Fibroblast of pulmonary artery (primary cell): ENCODE measurements at regions not wholly inside any gene's neighbourhood (a gene's known extent, or its start where the extent isn't known, plus 50 kb on each side); places are given as distances from the start of the nearest gene placed in this dataset.

Experiments used
- DNase-seq: peaks from one replicate; pipeline ENCODE4 v3.0.0-alpha.2; 2010; ENCODE audit warnings: low read depth
- H3K4me3 ChIP-seq: replicated peaks from 2 replicates; pipeline ENCODE4 v1.5.1; 2011; ENCODE audit warnings: low read depth, mild to moderate bottlenecking, control low read depth, low read length, moderate library complexity
- CTCF ChIP-seq: IDR thresholded peaks from 2 replicates; pipeline ENCODE4 v1.5.1; 2011; ENCODE audit warnings: mild to moderate bottlenecking, control low read depth, low read length, inconsistent platforms; ENCODE audit errors: missing control alignments

DNA sequence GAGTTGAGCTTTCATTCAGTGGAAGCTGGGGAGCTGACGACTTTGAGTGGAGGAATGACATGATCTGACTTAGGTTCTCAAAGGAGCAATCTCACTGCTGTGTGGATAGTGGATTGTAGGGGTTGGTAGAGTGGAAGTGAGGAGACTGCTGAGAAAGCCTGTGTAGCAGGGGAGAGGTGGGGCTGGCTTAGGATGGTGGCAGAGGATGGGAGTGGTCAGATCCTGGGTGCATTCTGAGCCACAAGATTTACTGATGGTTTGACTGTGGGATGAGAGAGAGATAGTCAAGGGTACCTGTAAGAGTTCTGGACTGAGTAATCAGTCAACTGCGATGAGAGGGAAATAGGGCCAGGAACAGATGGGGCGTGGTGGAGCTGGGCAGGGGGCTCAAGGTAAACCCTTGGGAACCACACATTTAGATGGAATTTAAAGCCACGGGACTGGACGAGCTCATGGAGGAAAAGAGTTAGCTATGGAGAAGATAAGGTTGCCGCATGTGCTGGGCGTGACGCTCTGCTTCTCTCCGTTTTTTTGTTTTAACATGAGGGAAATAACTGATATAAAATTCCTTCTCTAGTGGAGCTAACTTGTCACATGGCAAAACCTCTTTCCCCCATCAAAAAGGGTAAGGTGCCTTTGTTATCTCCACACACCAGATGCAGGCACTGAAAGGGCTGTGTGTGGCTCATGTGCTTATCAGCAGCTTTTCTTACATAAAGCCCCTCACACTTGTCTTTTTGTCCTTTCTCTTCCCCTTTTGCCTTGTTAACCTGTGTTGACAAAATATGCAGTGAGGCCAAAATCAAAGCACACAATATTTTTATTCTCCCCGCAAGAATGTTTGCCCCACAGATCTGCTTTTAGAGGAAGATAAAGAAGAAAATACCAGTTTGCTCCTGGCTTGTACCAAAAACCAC lies 379.8 kb downstream of the TSN start:
- H3K4me3 ChIP-seq: no peak overlapping the region
- TF ChIP-seq CTCF: no peak
- no peak for DNase-seq

GRCh38 chr2:122136056-122136455 lies 380.6 kb downstream of the TSN start:
- TF ChIP-seq CTCF: peak; percentile 91
- peak; percentile 59 for DNase-seq
- no peak overlapping the region for H3K4me3 ChIP-seq

- no peak for DNase-seq
- H3K4me3 ChIP-seq: no peak overlapping the region
- TF ChIP-seq CTCF: no peak
Observed at GRCh38 chr2:122138561-122138960, 383.1 kb downstream of the TSN start.

DNA sequence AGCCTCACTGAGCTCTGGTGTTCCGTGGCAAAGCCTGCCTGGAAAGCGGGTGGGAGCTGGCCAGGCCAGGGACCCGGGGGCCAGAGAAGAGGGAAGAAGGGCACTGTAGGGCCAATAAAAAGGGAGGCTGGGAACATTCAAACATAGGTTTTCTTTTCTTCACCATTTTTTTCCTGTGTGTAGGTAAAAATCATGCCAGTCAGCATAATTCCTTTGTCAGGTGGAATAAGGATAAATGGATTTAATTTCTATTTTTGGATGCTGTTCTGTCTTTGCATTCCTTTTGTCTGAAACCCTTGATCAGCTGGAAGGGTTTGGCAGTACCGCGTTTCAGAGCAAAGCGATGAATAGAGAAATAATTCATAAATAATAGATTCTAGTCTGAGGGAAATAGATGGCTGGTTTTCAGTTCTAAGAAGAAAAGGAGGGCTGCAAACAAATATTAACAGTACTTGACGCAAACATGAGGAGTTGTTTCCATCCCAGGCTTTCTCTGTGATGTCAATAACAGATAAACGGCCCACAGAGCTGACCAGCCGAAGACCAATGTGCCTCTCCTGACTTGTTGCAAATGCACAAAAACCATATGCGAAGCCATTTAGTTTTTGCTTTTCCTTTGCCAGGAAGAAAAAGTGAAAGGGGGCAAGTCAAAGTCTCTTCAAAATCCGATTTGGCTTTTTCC lies 384.4 kb downstream of the TSN start:
- no peak overlapping the region for H3K4me3 ChIP-seq
- no peak for TF ChIP-seq CTCF
- no peak for DNase-seq

GRCh38 chr2:122144884-122145283 lies 389.4 kb downstream of the TSN start:
- DNase-seq: no peak
- TF ChIP-seq CTCF: no peak
- H3K4me3 ChIP-seq: no peak overlapping the region

GRCh38 chr2:122145856-122146255 lies 390.4 kb downstream of the TSN start:
- TF ChIP-seq CTCF: no peak
- DNase-seq: no peak
- no peak overlapping the region for H3K4me3 ChIP-seq
